SK-N-SH (cell line): ENCODE measurements at regions not wholly inside any gene's neighbourhood (a gene's known extent, or its start where the extent isn't known, plus 50 kb on each side); places are given as distances from the start of the nearest gene placed in this dataset.

Experiments used
- CTCF ChIA-PET: fragments of 300-600, 350-600 bp; formaldehyde crosslinking; extraction: SDS; loops from one replicate; lab custom pipeline; 2021; lab: Yijun Ruan, JAX
- POLR2A ChIA-PET: fragments of 350-600 bp; sonication (Branson Sonifier 250); formaldehyde crosslinking; extraction: SDS; loops from one replicate; lab custom pipeline; 2020; ENCODE audit warnings: antibody characterized with exemption, inconsistent platforms; lab: Yijun Ruan, JAX
- DNase-seq: peaks from one replicate; pipeline ENCODE4 v3.0.0; 2012
- H2AFZ ChIP-seq: fragments of 200-600 bp; sonication (generic); 2 replicates; pipeline ENCODE4 v1.8.1; 2016; ENCODE audit warnings: antibody characterized with exemption, mild to moderate bottlenecking, low read depth
- H3F3A ChIP-seq: fragments of 200-600 bp; sonication (generic); replicated peaks from 2 replicates; pipeline ENCODE3; 2016; ENCODE audit warnings: antibody characterized with exemption, mild to moderate bottlenecking; ENCODE audit not compliant: insufficient read depth
- H3K27ac ChIP-seq, 2 experiments: fragments of 200-500 bp in 1 of 2; fragments of 200-600 bp in 1 of 2; sonication (Bioruptor generic) in 1 of 2; sonication (generic), shearing (Covaris generic) in 1 of 2; 2 replicates each; pipeline versions ENCODE4 v1.5.1 to v1.6.1; 2014 to 2016; ENCODE audit warnings: low read depth in 2 of 2, inconsistent platforms in 1 of 2, low read length in 1 of 2, mild to moderate bottlenecking in 1 of 2, mixed read lengths in 1 of 2
- H3K27me3 ChIP-seq: fragments of 200-600 bp; sonication (generic), shearing (Covaris generic); 2 replicates; pipeline ENCODE4 v1.6.1; 2016; ENCODE audit warnings: mixed run types; ENCODE audit not compliant: insufficient read depth
- H3K36me3 ChIP-seq, 2 experiments: fragments of 200-500 bp in 1 of 2; fragments of 200-600 bp in 1 of 2; sonication (Bioruptor generic) in 1 of 2; sonication (generic) in 1 of 2; replicated peaks in 1 of 2; 2 replicates each; pipeline versions ENCODE3 to v1.5.1; 2014 to 2016; ENCODE audit warnings: low read length in 1 of 2, mild to moderate bottlenecking in 1 of 2; ENCODE audit not compliant: insufficient read depth in 2 of 2, control insufficient read depth in 1 of 2
- H3K4me1 ChIP-seq, 2 experiments: fragments of 200-500 bp in 1 of 2; fragments of 200-600 bp in 1 of 2; sonication (Bioruptor generic) in 1 of 2; sonication (generic), shearing (Covaris generic) in 1 of 2; 2 replicates each; pipeline versions ENCODE4 v1.5.1 to v1.6.1; 2014 to 2016; ENCODE audit warnings: low read depth in 1 of 2, low read length in 1 of 2, mixed run types in 1 of 2; ENCODE audit not compliant: insufficient read depth in 2 of 2, control insufficient read depth in 1 of 2
- H3K4me2 ChIP-seq: fragments of 200-600 bp; sonication (generic), shearing (Covaris generic); 2 replicates; pipeline ENCODE4 v1.6.1; 2017; ENCODE audit warnings: mixed run types
- H3K4me3 ChIP-seq, 2 experiments: fragments of 200-500 bp in 1 of 2; fragments of 200-600 bp in 1 of 2; sonication (Bioruptor generic) in 1 of 2; sonication (generic), shearing (Covaris generic) in 1 of 2; 2 replicates each; pipeline versions ENCODE4 v1.5.1 to v1.8.1; 2014 to 2016; ENCODE audit warnings: low read depth in 2 of 2, inconsistent platforms in 1 of 2, low read length in 1 of 2, mild to moderate bottlenecking in 1 of 2, mixed read lengths in 1 of 2, moderate library complexity in 1 of 2
- H3K79me2 ChIP-seq: fragments of 200-600 bp; sonication (generic); 2 replicates; pipeline ENCODE4 v1.8.1; 2017; ENCODE audit warnings: mild to moderate bottlenecking; ENCODE audit not compliant: insufficient read depth
- H3K9ac ChIP-seq: fragments of 200-600 bp; sonication (generic); 2 replicates; pipeline ENCODE4 v1.6.1; 2017; ENCODE audit warnings: mixed run types
- H3K9me2 ChIP-seq: fragments of 200-600 bp; sonication (generic); 2 replicates; pipeline ENCODE4 v1.6.1; 2017; ENCODE audit warnings: mixed run types
- H3K9me3 ChIP-seq: fragments of 200-600 bp; sonication (generic); 2 replicates; pipeline ENCODE4 v1.6.1; 2017; ENCODE audit warnings: mixed run types, mild to moderate bottlenecking, moderate library complexity
- H4K20me1 ChIP-seq: fragments of 200-600 bp; sonication (generic); 2 replicates; pipeline ENCODE4 v1.6.1; 2017; ENCODE audit warnings: mild to moderate bottlenecking, mixed run types; ENCODE audit not compliant: insufficient read depth
- ELF1 ChIP-seq: IDR thresholded peaks from 2 replicates; pipeline ENCODE4 v1.4.0; 2012
- GABPA ChIP-seq: IDR thresholded peaks from 2 replicates; pipeline ENCODE4 v1.4.0; 2012; ENCODE audit warnings: low read depth, mild to moderate bottlenecking
- JUND ChIP-seq: IDR thresholded peaks from 2 replicates; pipeline ENCODE4 v1.4.0; 2012
- MAX ChIP-seq: IDR thresholded peaks from 2 replicates; pipeline ENCODE4 v1.4.0; 2012; ENCODE audit warnings: low read depth
- MXI1 ChIP-seq: IDR thresholded peaks from 2 replicates; pipeline ENCODE4 v1.6.1; 2012; ENCODE audit warnings: mild to moderate bottlenecking, low read depth, low read length, improper control_type of control experiment
- NFIC ChIP-seq: IDR thresholded peaks from 2 replicates; pipeline ENCODE4 v1.4.0; 2012; ENCODE audit warnings: borderline replicate concordance
- POLR2AphosphoS5 ChIP-seq: IDR thresholded peaks from 2 replicates; pipeline ENCODE4 v1.6.1; 2012; ENCODE audit warnings: low read depth, low read length
- RCOR1 ChIP-seq: fragments of 150-350 bp; IDR thresholded peaks from 2 replicates; pipeline ENCODE4 v1.6.1; 2017; ENCODE audit warnings: antibody characterized with exemption, low read length
- RFX5 ChIP-seq: IDR thresholded peaks from 2 replicates; pipeline ENCODE4 v1.6.1; 2012; ENCODE audit warnings: mild to moderate bottlenecking, improper control_type of control experiment, low read length
- RXRA ChIP-seq: IDR thresholded peaks from 2 replicates; pipeline ENCODE4 v1.4.0; 2012; ENCODE audit warnings: low read depth, mild to moderate bottlenecking, borderline replicate concordance
- SMC3 ChIP-seq: IDR thresholded peaks from 2 replicates; pipeline ENCODE4 v1.6.1; 2012; ENCODE audit warnings: low read depth, low read length, improper control_type of control experiment
- TAF1 ChIP-seq: IDR thresholded peaks from 2 replicates; pipeline ENCODE4 v1.6.1; 2012; ENCODE audit warnings: low read depth, mild to moderate bottlenecking, low read length, moderate library complexity, borderline replicate concordance
- TEAD4 ChIP-seq: IDR thresholded peaks from 2 replicates; pipeline ENCODE4 v1.4.0; 2012; ENCODE audit warnings: mild to moderate bottlenecking, borderline replicate concordance; ENCODE audit not compliant: insufficient read depth
- YY1 ChIP-seq: IDR thresholded peaks from 2 replicates; pipeline ENCODE4 v1.4.0; 2012; ENCODE audit warnings: low read depth, mild to moderate bottlenecking
- WGBS: methylation state at CpG from one replicate; pipeline ENCODE4 v1.1.6; 2017; ENCODE audit warnings: low lambda C conversion rate; 5-methylcytosine and 5-hydroxymethylcytosine counted together
- TF ChIP-seq, protein P1 (sequence below): fragments of 150-350 bp; IDR thresholded peaks from 2 replicates; pipeline ENCODE4 v1.6.1; 2016; ENCODE audit warnings: mild to moderate bottlenecking, low read depth, low read length

DNA sequence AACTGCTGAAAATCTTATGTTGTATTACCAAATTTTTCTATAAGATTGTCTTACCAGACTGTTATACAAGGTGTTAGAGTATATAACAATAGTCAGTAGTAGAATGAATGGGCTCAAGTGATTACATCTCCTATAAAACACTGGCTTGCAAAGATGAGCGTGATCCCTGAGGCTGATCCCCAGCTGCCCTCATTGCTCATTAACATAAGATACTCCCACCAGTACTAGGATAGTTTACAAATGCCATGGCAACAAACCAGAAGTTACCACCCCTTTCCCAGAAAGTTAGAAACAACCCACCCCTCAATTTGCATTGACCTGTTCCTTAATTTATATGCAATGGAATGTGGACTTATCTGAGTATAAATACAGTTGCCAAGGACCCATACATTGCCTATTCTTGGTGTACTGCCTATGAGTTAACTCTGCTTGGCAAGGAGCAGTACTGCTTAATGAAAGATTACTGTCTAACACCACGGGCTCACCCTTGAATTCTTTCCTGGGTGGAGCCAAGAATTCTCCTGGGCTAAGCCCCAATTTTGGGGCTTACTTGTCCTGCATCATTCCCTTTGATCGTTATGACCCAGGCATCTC is 252.8 kb upstream of the CHD6 start:
- POLR2A ChIA-PET = no interaction called here
- WGBS = 5% methylated on average over 3 of the region's 3 CpGs
- TF ChIP-seq GABPA (no peak), TAF1 (no peak), RCOR1 (no peak), RFX5 (no peak), YY1 (no peak), POLR2AphosphoS5 (no peak), TEAD4 (no peak), MAX (no peak), ELF1 (no peak), MXI1 (no peak), NFIC (no peak), JUND (no peak)

GRCh38 chr20:41869261-41869660 is 251.1 kb upstream of the CHD6 start:
- Histone ChIP-seq H3K27me3 (no peaks in the 10 kb centered on the region), H4K20me1 (no peaks in the 10 kb centered on the region), H3K9me2 (no peaks in the 10 kb centered on the region), H3K9ac (no peak overlapping the region), H2AFZ (no peak overlapping the region), H3K9me3 (peaks cover 13% of the 10 kb centered on the region; the same call in 1 of the 2 replicates), H3K4me1 (no peaks in the 10 kb centered on the region; a peak in 1 of 4 replicates), H3K27ac (no peak overlapping the region), H3K79me2 (no peaks in the 10 kb centered on the region), H3K36me3 (peaks cover 0 to 4% of the 10 kb centered on the region in 2 experiments), H3K4me2 (no peak overlapping the region), H3K4me3 (no peak overlapping the region), H3F3A (no peaks in the 10 kb centered on the region)
- TF ChIP-seq SMC3 (no peak), POLR2AphosphoS5 (no peak), RXRA (no peak), RFX5 (no peak), RCOR1 (no peak)
- TF ChIP-seq, protein P1, sequence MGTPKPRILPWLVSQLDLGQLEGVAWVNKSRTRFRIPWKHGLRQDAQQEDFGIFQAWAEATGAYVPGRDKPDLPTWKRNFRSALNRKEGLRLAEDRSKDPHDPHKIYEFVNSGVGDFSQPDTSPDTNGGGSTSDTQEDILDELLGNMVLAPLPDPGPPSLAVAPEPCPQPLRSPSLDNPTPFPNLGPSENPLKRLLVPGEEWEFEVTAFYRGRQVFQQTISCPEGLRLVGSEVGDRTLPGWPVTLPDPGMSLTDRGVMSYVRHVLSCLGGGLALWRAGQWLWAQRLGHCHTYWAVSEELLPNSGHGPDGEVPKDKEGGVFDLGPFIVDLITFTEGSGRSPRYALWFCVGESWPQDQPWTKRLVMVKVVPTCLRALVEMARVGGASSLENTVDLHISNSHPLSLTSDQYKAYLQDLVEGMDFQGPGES = no peak
- POLR2A ChIA-PET = no interaction called here
- 6% methylated on average over 2 of the region's 2 CpGs for WGBS
- DNase-seq = no peak
- CTCF ChIA-PET = no interaction called here

More for the DNA sequence above, 252.8 kb upstream of the CHD6 start:
- no peaks in the 10 kb centered on the region for H3K9me2 ChIP-seq
- peaks cover 0 to 4% of the 10 kb centered on the region in 2 experiments for H3K36me3 ChIP-seq
- H2AFZ ChIP-seq = no peak overlapping the region
- H3K79me2 ChIP-seq = no peaks in the 10 kb centered on the region
- no peak overlapping the region for H3K27ac ChIP-seq
- CTCF ChIA-PET = interaction anchor here (1.6 kb wide), 1 partner anchor 132 kb away, joined by 4 read pairs; no protein-coding TSS in a partner anchor
- no peak overlapping the region for H3K4me2 ChIP-seq
- H3K9ac ChIP-seq = no peak overlapping the region
- H3K4me3 ChIP-seq = no peak overlapping the region
- no peaks in the 10 kb centered on the region for H3K4me1 ChIP-seq
- H3F3A ChIP-seq = no peaks in the 10 kb centered on the region
- DNase-seq = no peak
- no peaks in the 10 kb centered on the region for H3K27me3 ChIP-seq
- H3K9me3 ChIP-seq = peaks cover 13% of the 10 kb centered on the region; the same call in 1 of the 2 replicates
- H4K20me1 ChIP-seq = no peaks in the 10 kb centered on the region
